Gastrocnemius medialis (tissue), 4 donors: ENCODE measurements at regions not wholly inside any gene's neighbourhood (a gene's known extent, or its start where the extent isn't known, plus 50 kb on each side); places are given as distances from the start of the nearest gene placed in this dataset.

Experiments
- ATAC-seq, 2 donors: fragments of 150-250 bp; one replicate each; pipeline ENCODE4 v1.9.1; 2016
- DNase-seq, 2 donors: peaks; one replicate each; pipeline ENCODE4 v3.0.0-alpha.2; 2019
- H3K27ac ChIP-seq, 4 donors: fragments of 200-600 bp; sonication (generic); 1 replicate in 1 of 4; 2 replicates in 3 of 4; pipeline ENCODE4 v1.5.1; 2016 to 2018; ENCODE audit warnings: mild to moderate bottlenecking in 2 of 4, moderate library complexity in 1 of 4
- H3K27me3 ChIP-seq, 3 donors: fragments of 200-600 bp; sonication (generic) in 2 of 3; 1 replicate in 1 of 3; 2 replicates in 2 of 3; pipeline versions ENCODE4 v1.5.1 to v1.6.0; 2016 to 2019; ENCODE audit warnings: mild to moderate bottlenecking in 1 of 3, moderate library complexity in 1 of 3
- H3K36me3 ChIP-seq, 2 donors: fragments of 200-600 bp; sonication (generic) in 1 of 2; one replicate each; pipeline ENCODE4 v1.5.1; 2017 to 2018
- H3K4me1 ChIP-seq, 2 donors: fragments of 200-600 bp; sonication (generic) in 1 of 2; one replicate each; pipeline ENCODE4 v1.5.1; 2016 to 2017; ENCODE audit warnings: mild to moderate bottlenecking in 2 of 2
- H3K4me3 ChIP-seq, 4 donors: fragments of 200-600 bp; sonication (generic) in 3 of 4; 1 replicate in 1 of 4; 2 replicates in 3 of 4; pipeline ENCODE4 v1.5.1; 2016 to 2019; ENCODE audit warnings: mild to moderate bottlenecking in 2 of 4
- H3K9me3 ChIP-seq, 3 donors: fragments of 200-600 bp; sonication (generic) in 2 of 3; 1 replicate in 1 of 3; 2 replicates in 2 of 3; pipeline ENCODE4 v1.5.1; 2016 to 2019
- POLR2A ChIP-seq, 2 donors: fragments of 450-650 bp; IDR thresholded peaks; one replicate each; pipeline ENCODE4 v1.6.1; 2017; ENCODE audit warnings: antibody characterized with exemption in 2 of 2, mild to moderate bottlenecking in 2 of 2, moderate library complexity in 2 of 2
- in situ Hi-C, 4 donors: fragments of 200-750 bp; cut with MboI; loops; one replicate each; pipeline versions ENCODE4 v1.15.0 to v1.8.0; 2017; ENCODE audit warnings: low sequenced_read_pairs in 4 of 4
- intact Hi-C: fragments of 100-400 bp; cut with DNase I; formaldehyde crosslinking; loops from one replicate; pipeline ENCODE4 v1.15.1; 2023; ENCODE audit warnings: low total_unique reads
- TF ChIP-seq, protein P1 (sequence below), 5 experiments: fragments of 450-650 bp in 3 of 5; fragments of 200-600 bp in 2 of 5; sonication (generic) in 2 of 5; IDR thresholded peaks in 4 of 5; conservative IDR thresholded peaks in 1 of 5; 1 replicate in 4 of 5; 2 replicates in 1 of 5; pipeline ENCODE4 v1.5.1; 2016 to 2019; ENCODE audit warnings: antibody characterized with exemption in 5 of 5, mild to moderate bottlenecking in 3 of 5, moderate library complexity in 3 of 5

DNA sequence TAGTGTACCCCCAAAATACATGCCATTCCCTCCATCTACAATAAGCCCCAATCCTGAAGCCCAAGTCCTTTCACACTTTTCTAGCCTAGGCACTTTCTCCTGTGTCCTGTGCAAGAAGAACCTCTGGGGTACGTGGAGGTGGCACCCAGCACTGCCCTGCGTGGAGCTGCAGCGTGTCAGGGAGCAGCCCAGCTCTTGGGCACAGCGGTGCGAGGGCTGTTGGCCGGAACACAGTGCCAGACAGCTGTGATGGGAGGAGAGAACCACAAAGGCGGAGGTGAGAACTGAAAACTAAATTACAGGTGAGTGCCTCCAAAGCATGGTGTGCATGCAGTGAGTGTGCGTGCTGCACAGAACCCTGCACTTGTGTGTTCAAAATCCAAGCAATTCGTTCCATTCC, 621.3 kb upstream of the ADARB2 start:
- Histone ChIP-seq H3K4me1 (no peaks in the 10 kb centered on the region), H3K36me3 (no peaks in the 10 kb centered on the region), H3K27ac (no peak overlapping the region), H3K4me3 (no peak overlapping the region), H3K27me3 (no peaks in the 10 kb centered on the region), H3K9me3 (no peaks in the 10 kb centered on the region)
- TF ChIP-seq, protein P1, sequence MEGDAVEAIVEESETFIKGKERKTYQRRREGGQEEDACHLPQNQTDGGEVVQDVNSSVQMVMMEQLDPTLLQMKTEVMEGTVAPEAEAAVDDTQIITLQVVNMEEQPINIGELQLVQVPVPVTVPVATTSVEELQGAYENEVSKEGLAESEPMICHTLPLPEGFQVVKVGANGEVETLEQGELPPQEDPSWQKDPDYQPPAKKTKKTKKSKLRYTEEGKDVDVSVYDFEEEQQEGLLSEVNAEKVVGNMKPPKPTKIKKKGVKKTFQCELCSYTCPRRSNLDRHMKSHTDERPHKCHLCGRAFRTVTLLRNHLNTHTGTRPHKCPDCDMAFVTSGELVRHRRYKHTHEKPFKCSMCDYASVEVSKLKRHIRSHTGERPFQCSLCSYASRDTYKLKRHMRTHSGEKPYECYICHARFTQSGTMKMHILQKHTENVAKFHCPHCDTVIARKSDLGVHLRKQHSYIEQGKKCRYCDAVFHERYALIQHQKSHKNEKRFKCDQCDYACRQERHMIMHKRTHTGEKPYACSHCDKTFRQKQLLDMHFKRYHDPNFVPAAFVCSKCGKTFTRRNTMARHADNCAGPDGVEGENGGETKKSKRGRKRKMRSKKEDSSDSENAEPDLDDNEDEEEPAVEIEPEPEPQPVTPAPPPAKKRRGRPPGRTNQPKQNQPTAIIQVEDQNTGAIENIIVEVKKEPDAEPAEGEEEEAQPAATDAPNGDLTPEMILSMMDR (IDR thresholded peaks at IDR 0.05 in 4 of 5, conservative IDR thresholded peaks at IDR 0.05 in 1 of 5) = no peak
- in situ Hi-C loops (no loop called here), intact Hi-C loops (no loop called here)
- DNase-seq (no peak), ATAC-seq (no peak)

DNA sequence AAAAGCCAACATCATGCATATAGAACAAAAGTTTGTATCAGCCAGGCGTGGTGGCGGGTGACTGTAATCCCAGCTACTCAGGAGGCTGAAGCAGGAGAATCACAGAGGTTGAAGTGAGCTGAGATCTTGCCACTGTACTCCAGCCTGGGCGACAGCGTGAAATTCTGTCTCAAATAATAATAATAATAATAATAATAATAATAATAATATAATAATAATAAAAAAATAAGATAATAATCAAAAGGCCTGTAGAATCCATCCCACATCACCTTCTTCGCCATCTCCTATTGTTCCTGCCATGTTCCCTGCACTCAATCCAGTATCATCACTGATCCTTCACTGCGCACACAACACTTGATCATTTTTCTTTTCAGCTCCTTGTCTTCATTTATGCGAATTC, 619.3 kb upstream of the ADARB2 start:
- in situ Hi-C loops = no loop called here
- no peaks in the 10 kb centered on the region for H3K4me1 ChIP-seq
- intact Hi-C loops = no loop called here

GRCh38 chr10:2351566-2351965, 614.2 kb upstream of the ADARB2 start:
- no peak overlapping the region for H3K4me3 ChIP-seq
- H3K36me3 ChIP-seq = no peaks in the 10 kb centered on the region
- in situ Hi-C loops = no loop called here
- no peaks in the 10 kb centered on the region for H3K4me1 ChIP-seq
- H3K9me3 ChIP-seq = no peaks in the 10 kb centered on the region
- no peak overlapping the region for H3K27ac ChIP-seq
- intact Hi-C loops = no loop called here
- DNase-seq = no peak
- no peak for TF ChIP-seq POLR2A (IDR thresholded peaks at IDR 0.05)
- no peaks in the 10 kb centered on the region for H3K27me3 ChIP-seq
- no peak for ATAC-seq

More for the DNA sequence above, 619.3 kb upstream of the ADARB2 start:
- no peak for TF ChIP-seq POLR2A (IDR thresholded peaks at IDR 0.05)
- TF ChIP-seq, protein P1 (IDR thresholded peaks at IDR 0.05 in 4 of 5, conservative IDR thresholded peaks at IDR 0.05 in 1 of 5) = no peak
- Histone ChIP-seq H3K27ac (no peak overlapping the region), H3K9me3 (no peaks in the 10 kb centered on the region), H3K27me3 (no peaks in the 10 kb centered on the region), H3K4me3 (no peak overlapping the region), H3K36me3 (no peaks in the 10 kb centered on the region)
- ATAC-seq = no peak
- DNase-seq = no peak

DNA sequence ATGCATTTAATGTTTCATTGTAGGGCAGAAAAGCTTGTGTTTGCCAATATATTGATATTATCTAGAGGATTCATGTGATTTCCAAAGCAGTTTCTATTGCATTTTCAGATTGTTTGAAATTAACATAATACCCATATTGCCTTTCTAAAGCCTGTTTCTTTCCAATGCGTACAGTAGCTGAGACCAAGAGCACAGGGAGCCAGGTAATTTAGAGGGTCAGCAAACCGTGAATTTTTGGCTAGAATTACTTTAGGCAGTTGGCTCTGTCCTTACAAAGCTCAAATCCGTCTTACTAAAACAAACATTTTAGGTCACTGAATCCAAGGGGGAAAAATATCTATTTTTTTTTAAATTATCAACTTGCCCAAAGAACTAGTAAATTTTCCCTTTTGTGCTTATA, 604.9 kb upstream of the ADARB2 start:
- in situ Hi-C loops = no loop called here
- no peaks in the 10 kb centered on the region for H3K9me3 ChIP-seq
- ATAC-seq = no peak
- no peak overlapping the region for H3K27ac ChIP-seq
- intact Hi-C loops = no loop called here
- no peak for DNase-seq
- no peak overlapping the region for H3K4me3 ChIP-seq
- H3K4me1 ChIP-seq = no peaks in the 10 kb centered on the region
- no peak for TF ChIP-seq POLR2A (IDR thresholded peaks at IDR 0.05)
- TF ChIP-seq, protein P1 (IDR thresholded peaks at IDR 0.05 in 4 of 5, conservative IDR thresholded peaks at IDR 0.05 in 1 of 5) = no peak
- peaks cover 0 to 2% (median 0%) of the 10 kb centered on the region in 3 donors for H3K27me3 ChIP-seq
- H3K36me3 ChIP-seq = no peaks in the 10 kb centered on the region

DNA sequence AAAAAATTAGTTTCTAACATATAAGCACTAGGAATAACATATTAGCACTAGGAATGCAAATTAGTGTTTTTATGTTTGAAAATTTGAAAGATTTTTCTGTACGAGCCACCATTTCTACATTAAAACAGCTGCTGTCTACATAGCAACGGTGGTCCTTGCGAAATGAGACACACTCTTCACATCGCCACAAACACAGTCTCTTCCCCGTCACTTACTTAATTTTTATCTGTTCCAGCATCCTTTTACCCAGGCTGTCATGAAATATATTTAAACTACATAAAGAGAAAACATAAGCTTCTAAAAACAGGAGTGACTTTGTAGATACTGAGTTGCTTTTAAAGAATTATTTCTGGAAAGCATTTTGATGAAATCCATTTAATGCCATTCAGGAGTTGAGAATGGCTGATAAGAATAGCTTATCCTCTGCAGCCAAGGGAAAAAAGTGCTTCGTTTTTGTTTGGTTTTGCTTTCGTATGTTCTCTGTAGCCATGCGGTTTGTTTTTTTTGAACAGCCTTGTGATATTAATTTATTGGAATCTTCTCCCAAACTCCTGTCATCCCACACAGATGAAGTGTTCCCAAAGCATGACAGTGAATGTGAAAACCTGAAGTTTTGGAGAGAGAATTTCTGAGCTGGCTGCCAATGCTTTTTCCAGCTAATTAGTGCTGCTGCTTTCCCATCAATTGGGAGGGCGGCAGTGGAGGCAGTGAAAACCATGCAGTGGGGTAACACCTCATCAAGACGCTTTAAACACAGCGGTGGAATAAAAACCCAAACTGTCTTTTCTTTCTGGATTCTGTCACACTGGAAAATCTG, 603.7 kb upstream of the ADARB2 start:
- no peak for ATAC-seq
- intact Hi-C loops = no loop called here

More for the DNA sequence above, 603.7 kb upstream of the ADARB2 start:
- H3K36me3 ChIP-seq = no peaks in the 10 kb centered on the region
- H3K27ac ChIP-seq = no peak overlapping the region
- no peak for TF ChIP-seq POLR2A (IDR thresholded peaks at IDR 0.05)
- TF ChIP-seq, protein P1 (IDR thresholded peaks at IDR 0.05 in 4 of 5, conservative IDR thresholded peaks at IDR 0.05 in 1 of 5) = no peak
- no peak overlapping the region for H3K4me3 ChIP-seq
- no peaks in the 10 kb centered on the region for H3K4me1 ChIP-seq
- no peaks in the 10 kb centered on the region for H3K9me3 ChIP-seq
- H3K27me3 ChIP-seq = peaks cover 0 to 2% (median 0%) of the 10 kb centered on the region in 3 donors
- DNase-seq = no peak
- in situ Hi-C loops = no loop called here
